Breast epithelium (tissue), 3 donors: ENCODE measurements at regions not wholly inside any gene's neighbourhood (a gene's known extent, or its start where the extent isn't known, plus 50 kb on each side); places are given as distances from the start of the nearest gene placed in this dataset.

ENCODE experiments used
- CTCF ChIP-seq, 3 donors: fragments of 450-650 bp; IDR thresholded peaks; one replicate each; pipeline ENCODE4 v1.5.1; 2016 to 2017; ENCODE audit warnings: antibody characterized with exemption in 3 of 3, mild to moderate bottlenecking in 3 of 3, moderate library complexity in 3 of 3
- POLR2A ChIP-seq: fragments of 450-650 bp; IDR thresholded peaks from one replicate; pipeline ENCODE4 v1.6.1; 2016; ENCODE audit warnings: antibody characterized with exemption, mild to moderate bottlenecking, moderate library complexity
- POLR2AphosphoS5 ChIP-seq, 3 donors: sonication (generic); formaldehyde crosslinking; IDR thresholded peaks; one replicate each; pipeline ENCODE4 v1.6.1; 2017; ENCODE audit warnings: antibody characterized with exemption in 3 of 3

GRCh38 chr2:240191001-240191400, 50.5 kb upstream of the OTOS start:
- TF ChIP-seq CTCF (IDR thresholded peaks at IDR 0.05) = no peak
- TF ChIP-seq POLR2AphosphoS5 (IDR thresholded peaks at IDR 0.05) = no peak
- no peak for TF ChIP-seq POLR2A
